ENCODE measurements at regions not wholly inside any gene's neighbourhood (a gene's known extent, or its start where the extent isn't known, plus 50 kb on each side); places are given as distances from the start of the nearest gene placed in this dataset.

DNA sequence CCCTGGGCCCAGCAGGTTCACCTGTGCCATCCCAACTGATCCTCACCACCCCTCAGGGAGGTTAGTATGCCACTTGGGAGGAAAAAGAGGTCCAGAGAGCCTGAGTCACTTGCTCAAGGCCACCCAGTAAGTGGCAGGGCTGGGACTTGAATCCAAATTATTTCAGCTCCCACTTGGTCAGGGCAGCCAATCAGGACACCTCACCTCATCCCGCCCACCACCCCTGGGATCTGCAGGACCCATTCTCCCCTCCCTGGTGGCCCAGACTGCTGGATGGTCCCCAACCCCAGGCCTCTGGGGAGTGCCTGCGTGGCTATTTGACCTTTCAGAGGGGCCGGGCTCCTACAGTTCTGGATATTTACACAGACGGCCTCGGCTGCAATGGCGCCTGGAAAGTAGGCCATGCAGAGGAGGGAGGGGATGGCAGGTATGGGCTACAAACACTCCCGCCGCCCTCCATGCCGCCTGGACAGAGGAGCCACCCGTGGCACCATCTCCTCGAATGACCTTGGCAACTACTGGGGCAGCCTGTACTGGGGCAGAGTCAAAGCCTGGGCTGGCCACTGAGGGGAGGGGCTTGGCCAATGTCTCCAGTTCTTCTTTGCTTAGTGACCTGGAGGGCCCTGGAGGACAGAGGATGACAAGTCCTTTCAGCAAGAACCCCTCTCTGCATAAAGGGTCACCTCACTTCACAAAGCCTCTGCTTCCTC lies 153.6 kb upstream of the LINGO1 start:
- no peak for DNase-seq (ENCODE audit: low read depth in 1 of 2, low spot score in 2 of 2)
- H3K4ac ChIP-seq (replicated peaks; ENCODE audit: insufficient read length, low read depth, low read length) = no peak overlapping the region
- ChIA-PET POLR2A (ENCODE audit: partially characterized antibody) (no interaction called here), CTCF (ENCODE audit: partially characterized antibody) (interaction anchor here (0.6 to 9.3 kb wide), 18 partner anchors 12 to 1376 kb away, joined by 3 to 78 read pairs (median 9); no protein-coding TSS in a partner anchor)
- no peak overlapping the region for H3K14ac ChIP-seq (ENCODE audit: insufficient read length)
- H3K18ac ChIP-seq (ENCODE audit: extremely low read depth, low read length) = peak overlapping the region; percentile 32; the same call in 1 of the 2 replicates
- no peaks in the 10 kb centered on the region for H4K20me1 ChIP-seq (replicated peaks in 1 of 2; ENCODE audit: control insufficient read depth in 1 of 2, insufficient read depth in 2 of 2, low read length in 2 of 2)
- no peak overlapping the region for H2BK120ac ChIP-seq (replicated peaks; ENCODE audit: low read depth, low read length)
- no peak overlapping the region for H2AK5ac ChIP-seq (ENCODE audit: low read depth, low read length)
- H3K27me3 ChIP-seq (replicated peaks in 1 of 4; ENCODE audit: control insufficient read depth in 3 of 4, extremely low read depth in 1 of 4, insufficient read depth in 3 of 4, low read length in 3 of 4) = no peaks in the 10 kb centered on the region
- no peak overlapping the region for H3K23ac ChIP-seq (ENCODE audit: insufficient read length)
- WGBS, 2 experiments (ENCODE audit: extremely low coverage in 1 of 2, insufficient coverage in 1 of 2, insufficient read length in 1 of 2, insufficient replicate concordance in 2 of 2, low coverage in 1 of 2, low lambda C conversion rate in 2 of 2, missing lambda C conversion rate in 1 of 2) = 96% methylated on average over 11 of the region's 11 CpGs; no CpG with 5 or more reads in 1 of the 2 experiments
- H2BK15ac ChIP-seq (ENCODE audit: low read length) = no peak overlapping the region
- H3K9me3 ChIP-seq (ENCODE audit: insufficient read depth in 2 of 2, low read depth in 1 of 2, low read length in 1 of 2) = no peaks in the 10 kb centered on the region
- H3K4me2 ChIP-seq (ENCODE audit: insufficient read depth in 1 of 2, low read depth in 2 of 2, low read length in 2 of 2) = no peak overlapping the region
- no peaks in the 10 kb centered on the region for H3K79me2 ChIP-seq (ENCODE audit: control insufficient read depth in 1 of 2, insufficient read depth in 2 of 2, low read length in 2 of 2)
- no peak overlapping the region for H3K56ac ChIP-seq (replicated peaks; ENCODE audit: insufficient read length, low read depth, low read length)
- H4K8ac ChIP-seq (ENCODE audit: extremely low read depth, insufficient read depth, low read length) = peak overlapping the region; percentile 12; the same call in 1 of the 2 replicates
- H3K23me2 ChIP-seq (ENCODE audit: low read depth, low read length) = 0 out of 2 replicates have a peak, but pooled peaks cover 1% of the 10 kb centered on the region
- H2BK5ac ChIP-seq (ENCODE audit: low read depth, low read length) = peak overlapping the region; percentile 68; the same call in 1 of the 2 replicates
- H3K4me3 ChIP-seq (ENCODE audit: extremely low read depth in 1 of 4, insufficient read depth in 2 of 4, low read depth in 3 of 4, low read length in 4 of 4) = no peak overlapping the region
- no peaks in the 10 kb centered on the region for H3K36me3 ChIP-seq (ENCODE audit: control insufficient read depth in 2 of 4, insufficient read depth in 4 of 4, low read length in 3 of 4)
- H3K4me1 ChIP-seq (replicated peaks in 1 of 4; ENCODE audit: control insufficient read depth in 3 of 4, insufficient read depth in 4 of 4, low read length in 3 of 4) = peaks cover 0 to 10% (median 7%) of the 10 kb centered on the region in 4 experiments; a peak in 6 of 7 replicates
- no peak overlapping the region for H3K9ac ChIP-seq (replicated peaks in 1 of 4; ENCODE audit: extremely low read depth in 1 of 4, low read depth in 3 of 4, low read length in 3 of 4)
- peak overlapping the region; percentile 64; the same call in 1 of the 2 replicates for H2BK12ac ChIP-seq (ENCODE audit: low read depth, low read length)
- FAIRE-seq = no peak
- no peak overlapping the region for H4K5ac ChIP-seq (ENCODE audit: insufficient read length, low read depth, low read length)
- H2BK20ac ChIP-seq (ENCODE audit: low read length) = no peak overlapping the region
- H3K79me1 ChIP-seq (ENCODE audit: low read depth, low read length) = no peaks in the 10 kb centered on the region; the same call in 1 of the 2 replicates
- TF ChIP-seq SIRT6 (IDR thresholded peaks at IDR 0.05; ENCODE audit: low read length) (no peak), ZNF274 (IDR thresholded peaks at IDR 0.05; ENCODE audit: borderline replicate concordance, extremely low read depth, low read length) (no peak), KDM4A (IDR thresholded peaks at IDR 0.05; ENCODE audit: low read depth, low read length, severe bottlenecking) (no peak), CEBPB (IDR thresholded peaks at IDR 0.05; ENCODE audit: low read depth, low read length) (no peak), CTBP2 (IDR thresholded peaks at IDR 0.05; ENCODE audit: borderline replicate concordance, insufficient read depth, insufficient read length, low read length) (no peak), NRF1 (IDR thresholded peaks at IDR 0.05; ENCODE audit: low read depth, low read length) (no peak)
- no peak overlapping the region for H3K27ac ChIP-seq (ENCODE audit: low read depth, low read length)
- no peak overlapping the region for H2AFZ ChIP-seq (ENCODE audit: low read length)
- peak overlapping the region; percentile 77 for H4K91ac ChIP-seq (replicated peaks; ENCODE audit: insufficient read length, low read length)

All from H1 (cell line).